SH-SY5Y (cell line): ENCODE measurements at regions not wholly inside any gene's neighbourhood (a gene's known extent, or its start where the extent isn't known, plus 50 kb on each side); places are given as distances from the start of the nearest gene placed in this dataset.

Source experiments
- GATA2 ChIP-seq: IDR thresholded peaks from 2 replicates; pipeline ENCODE4 v1.6.1; 2011; ENCODE audit warnings: mild to moderate bottlenecking, low read depth, low read length
- GATA3 ChIP-seq: IDR thresholded peaks from 2 replicates; pipeline ENCODE4 v1.6.1; 2011; ENCODE audit warnings: low read depth, mild to moderate bottlenecking, low read length, moderate library complexity

GRCh38 chr1:234724516-234725176 lies 114.7 kb upstream of the IRF2BP2 start:
- TF ChIP-seq GATA2 (no peak), GATA3 (no peak)
